Endothelial cell (in vitro differentiated cells): ENCODE measurements at regions not wholly inside any gene's neighbourhood (a gene's known extent, or its start where the extent isn't known, plus 50 kb on each side); places are given as distances from the start of the nearest gene placed in this dataset.

Source experiments
- DNase-seq: peaks from one replicate; pipeline ENCODE4 v3.0.0; 2021; ENCODE audit warnings: low spot score
- H3K27ac Mint-ChIP-seq: one replicate; pipeline ENCODE4 v1.8.0; 2021; ENCODE audit warnings: mixed read lengths, inconsistent platforms; ENCODE audit not compliant: unreplicated experiment
- H3K27me3 Mint-ChIP-seq: one replicate; pipeline ENCODE4 v1.8.0; 2021; ENCODE audit warnings: mild to moderate bottlenecking, moderate library complexity, mixed read lengths, inconsistent platforms; ENCODE audit not compliant: unreplicated experiment
- H3K36me3 Mint-ChIP-seq: one replicate; pipeline ENCODE4 v1.8.0; 2021; ENCODE audit warnings: mild to moderate bottlenecking, low read depth, mixed read lengths, inconsistent platforms; ENCODE audit not compliant: unreplicated experiment
- H3K4me1 Mint-ChIP-seq: one replicate; pipeline ENCODE4 v1.8.0; 2021; ENCODE audit warnings: mild to moderate bottlenecking, mixed read lengths, inconsistent platforms; ENCODE audit not compliant: unreplicated experiment
- H3K4me3 Mint-ChIP-seq: one replicate; pipeline ENCODE4 v1.8.0; 2021; ENCODE audit warnings: mild to moderate bottlenecking, mixed read lengths, inconsistent platforms; ENCODE audit not compliant: unreplicated experiment
- H3K9me3 Mint-ChIP-seq: one replicate; pipeline ENCODE4 v1.8.0; 2021; ENCODE audit warnings: mixed read lengths, inconsistent platforms; ENCODE audit not compliant: unreplicated experiment
- TF ChIP-seq, protein P1 (sequence below): fragments of 200-600 bp; sonication (generic); IDR thresholded peaks from one replicate; pipeline ENCODE4 v1.5.0; 2021; ENCODE audit warnings: antibody characterized with exemption; ENCODE audit not compliant: unreplicated experiment

DNA sequence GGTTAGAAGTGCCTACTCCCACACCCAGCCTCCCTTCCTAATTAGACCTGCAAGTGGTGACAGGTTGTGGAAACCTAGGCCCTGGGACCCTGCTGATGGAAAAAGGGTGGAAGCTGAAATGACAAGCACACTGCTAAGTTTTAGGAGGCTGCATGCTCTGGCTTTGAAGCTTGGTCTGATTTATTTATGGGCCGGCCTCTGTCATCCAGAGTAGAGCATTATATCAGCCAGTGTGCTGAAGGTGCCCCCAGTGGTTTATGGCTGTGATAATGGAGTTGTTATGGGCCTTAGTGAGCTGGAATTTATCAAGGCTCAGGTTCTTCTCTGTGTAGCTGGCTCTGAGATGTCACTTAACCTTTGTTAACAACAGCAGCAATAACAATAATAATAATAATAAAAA lies 142.6 kb downstream of the UTP18 start:
- no peak for DNase-seq
- H3K36me3 Mint-ChIP-seq: no peaks in the 10 kb centered on the region

DNA sequence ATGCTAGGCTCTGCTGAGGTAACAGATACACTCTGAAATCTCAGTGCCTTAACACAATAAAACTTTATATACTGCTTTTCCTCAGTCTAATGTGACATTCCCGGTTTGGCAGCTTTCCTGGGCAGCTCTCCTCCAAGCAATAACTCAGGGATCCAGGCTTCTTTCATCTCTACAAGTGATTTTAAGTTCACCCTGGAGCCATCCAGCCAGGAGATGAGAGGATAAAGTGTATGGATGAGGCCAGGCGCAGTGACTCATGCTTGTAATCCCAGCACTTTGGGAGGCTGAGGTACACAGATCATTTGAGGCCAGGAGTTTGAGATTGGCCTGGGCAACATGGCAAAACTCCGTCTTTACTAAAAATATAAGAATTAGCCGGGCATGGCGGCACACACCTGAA lies 147.2 kb downstream of the UTP18 start:
- H3K4me1 Mint-ChIP-seq: no peaks in the 10 kb centered on the region
- no peaks in the 10 kb centered on the region for H3K27me3 Mint-ChIP-seq
- H3K4me3 Mint-ChIP-seq: no peak overlapping the region
- DNase-seq: no peak
- no peak overlapping the region for H3K27ac Mint-ChIP-seq
- H3K9me3 Mint-ChIP-seq: no peaks in the 10 kb centered on the region
- TF ChIP-seq, protein P1, sequence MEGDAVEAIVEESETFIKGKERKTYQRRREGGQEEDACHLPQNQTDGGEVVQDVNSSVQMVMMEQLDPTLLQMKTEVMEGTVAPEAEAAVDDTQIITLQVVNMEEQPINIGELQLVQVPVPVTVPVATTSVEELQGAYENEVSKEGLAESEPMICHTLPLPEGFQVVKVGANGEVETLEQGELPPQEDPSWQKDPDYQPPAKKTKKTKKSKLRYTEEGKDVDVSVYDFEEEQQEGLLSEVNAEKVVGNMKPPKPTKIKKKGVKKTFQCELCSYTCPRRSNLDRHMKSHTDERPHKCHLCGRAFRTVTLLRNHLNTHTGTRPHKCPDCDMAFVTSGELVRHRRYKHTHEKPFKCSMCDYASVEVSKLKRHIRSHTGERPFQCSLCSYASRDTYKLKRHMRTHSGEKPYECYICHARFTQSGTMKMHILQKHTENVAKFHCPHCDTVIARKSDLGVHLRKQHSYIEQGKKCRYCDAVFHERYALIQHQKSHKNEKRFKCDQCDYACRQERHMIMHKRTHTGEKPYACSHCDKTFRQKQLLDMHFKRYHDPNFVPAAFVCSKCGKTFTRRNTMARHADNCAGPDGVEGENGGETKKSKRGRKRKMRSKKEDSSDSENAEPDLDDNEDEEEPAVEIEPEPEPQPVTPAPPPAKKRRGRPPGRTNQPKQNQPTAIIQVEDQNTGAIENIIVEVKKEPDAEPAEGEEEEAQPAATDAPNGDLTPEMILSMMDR: no peak
- H3K36me3 Mint-ChIP-seq: no peaks in the 10 kb centered on the region

More for the DNA sequence above, 142.6 kb downstream of the UTP18 start:
- TF ChIP-seq, protein P1: no peak
- Mint-ChIP-seq H3K4me3 (no peak overlapping the region), H3K27me3 (no peaks in the 10 kb centered on the region), H3K4me1 (no peaks in the 10 kb centered on the region), H3K9me3 (no peaks in the 10 kb centered on the region), H3K27ac (no peak overlapping the region)

DNA sequence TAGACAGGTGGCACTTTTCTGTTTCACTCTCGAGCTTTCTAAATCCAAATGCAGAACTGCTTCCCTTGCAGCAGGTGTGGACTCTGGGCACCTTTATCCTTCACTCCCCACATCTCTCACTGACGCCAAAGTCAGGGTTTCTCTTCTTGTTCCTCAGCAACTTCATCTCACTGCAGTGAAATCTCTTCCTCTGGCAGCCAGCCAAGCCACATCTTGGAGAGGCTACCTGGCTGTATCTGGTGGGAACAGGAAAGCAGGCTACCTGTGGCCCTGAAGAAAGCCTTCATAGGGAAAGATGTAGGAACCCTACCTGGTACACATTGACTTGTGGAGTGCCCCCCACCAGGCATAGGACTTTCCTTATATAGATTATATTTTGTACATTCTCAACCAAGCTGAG lies 159.1 kb downstream of the UTP18 start:
- DNase-seq: no peak
- TF ChIP-seq, protein P1: no peak
- no peak overlapping the region for H3K27ac Mint-ChIP-seq
- no peaks in the 10 kb centered on the region for H3K36me3 Mint-ChIP-seq
- peaks cover 2% of the 10 kb centered on the region for H3K27me3 Mint-ChIP-seq
- no peaks in the 10 kb centered on the region for H3K9me3 Mint-ChIP-seq
- no peak overlapping the region for H3K4me3 Mint-ChIP-seq
- peaks cover 3% of the 10 kb centered on the region for H3K4me1 Mint-ChIP-seq

DNA sequence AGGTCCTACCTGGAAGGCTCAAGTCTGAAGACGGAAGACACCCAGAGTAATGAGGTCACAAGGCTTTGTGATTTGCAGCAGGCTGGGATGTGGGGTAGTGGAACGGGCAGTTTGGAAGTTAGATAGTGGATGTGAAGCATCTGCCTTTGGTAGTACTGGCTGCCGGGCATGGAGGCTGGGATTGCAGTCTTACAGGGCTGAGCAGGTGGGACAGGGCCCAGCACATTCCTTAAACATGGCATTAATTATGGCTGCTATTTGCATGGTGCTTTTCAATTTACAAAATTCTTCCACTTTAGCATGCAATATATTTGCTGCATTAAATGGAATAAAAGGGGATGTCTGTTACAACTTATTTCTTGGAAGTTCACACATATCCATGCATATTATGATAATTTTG lies 161.2 kb downstream of the UTP18 start:
- no peaks in the 10 kb centered on the region for H3K36me3 Mint-ChIP-seq
- H3K9me3 Mint-ChIP-seq: no peaks in the 10 kb centered on the region
- no peak overlapping the region for H3K4me3 Mint-ChIP-seq
- H3K27me3 Mint-ChIP-seq: peaks cover 2% of the 10 kb centered on the region
- no peak for DNase-seq
- TF ChIP-seq, protein P1: no peak
- peaks cover 3% of the 10 kb centered on the region for H3K4me1 Mint-ChIP-seq
- no peak overlapping the region for H3K27ac Mint-ChIP-seq

DNA sequence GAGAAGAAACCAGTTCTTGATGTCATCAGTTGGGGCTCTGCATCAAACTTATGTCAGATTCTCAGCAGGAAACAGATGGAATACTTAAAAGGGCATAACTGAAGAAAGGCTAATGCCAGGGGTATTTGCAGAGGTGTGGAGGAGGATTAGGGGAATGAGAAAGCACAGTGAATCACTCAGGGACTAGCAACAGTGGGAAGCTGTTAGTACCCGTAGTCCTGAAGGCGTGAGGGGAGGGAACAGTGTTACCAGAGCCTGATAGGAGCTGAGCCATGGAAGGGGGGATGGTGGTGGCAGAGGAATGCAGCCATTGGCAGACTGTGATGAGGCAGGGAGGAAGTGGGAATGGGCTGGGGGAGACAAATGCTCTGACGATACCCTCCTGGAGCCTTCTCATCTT lies 162.3 kb downstream of the UTP18 start:
- no peak for DNase-seq
- H3K36me3 Mint-ChIP-seq: no peaks in the 10 kb centered on the region
- no peaks in the 10 kb centered on the region for H3K9me3 Mint-ChIP-seq
- TF ChIP-seq, protein P1: no peak
- H3K27me3 Mint-ChIP-seq: peaks cover 2% of the 10 kb centered on the region
- H3K4me3 Mint-ChIP-seq: no peak overlapping the region
- H3K4me1 Mint-ChIP-seq: peaks cover 9% of the 10 kb centered on the region
- no peak overlapping the region for H3K27ac Mint-ChIP-seq
